Activated naive CD4-positive, alpha-beta T cell treated with anti-CD3 and anti-CD28 coated beads, Interleukin-2, amount 10 ng/mL, durations not matched to agents 7 days and 5 days (primary cell): ENCODE measurements at regions not wholly inside any gene's neighbourhood (a gene's known extent, or its start where the extent isn't known, plus 50 kb on each side); places are given as distances from the start of the nearest gene placed in this dataset.
A peak's percentile ranks its signal among the peaks of the same experiment; 100 is the strongest.

Experiments
- CTCF ChIA-PET: fragments of 350-600 bp; sonication (Branson Sonifier 250); formaldehyde crosslinking; loops from one replicate; lab custom pipeline; 2021; ENCODE audit warnings: antibody characterized with exemption; lab: Charles Lee
- DNase-seq: peaks from one replicate; pipeline ENCODE4 v3.0.0-alpha.2; 2020
- H3K27ac Mint-ChIP-seq: one replicate; pipeline ENCODE4 v1.8.0; 2021; ENCODE audit warnings: mild to moderate bottlenecking, moderate library complexity, mixed read lengths
- H3K27me3 Mint-ChIP-seq: one replicate; pipeline ENCODE4 v1.8.0; 2021; ENCODE audit warnings: mild to moderate bottlenecking, mixed read lengths
- H3K36me3 Mint-ChIP-seq: one replicate; pipeline ENCODE4 v1.8.0; 2021; ENCODE audit warnings: mixed read lengths
- H3K4me1 Mint-ChIP-seq: one replicate; pipeline ENCODE4 v1.8.0; 2021; ENCODE audit warnings: mixed read lengths
- H3K4me3 Mint-ChIP-seq: one replicate; pipeline ENCODE4 v1.8.0; 2021; ENCODE audit warnings: mild to moderate bottlenecking, moderate library complexity, mixed read lengths
- H3K9me3 Mint-ChIP-seq: one replicate; pipeline ENCODE4 v1.8.0; 2021; ENCODE audit warnings: mixed read lengths

DNA sequence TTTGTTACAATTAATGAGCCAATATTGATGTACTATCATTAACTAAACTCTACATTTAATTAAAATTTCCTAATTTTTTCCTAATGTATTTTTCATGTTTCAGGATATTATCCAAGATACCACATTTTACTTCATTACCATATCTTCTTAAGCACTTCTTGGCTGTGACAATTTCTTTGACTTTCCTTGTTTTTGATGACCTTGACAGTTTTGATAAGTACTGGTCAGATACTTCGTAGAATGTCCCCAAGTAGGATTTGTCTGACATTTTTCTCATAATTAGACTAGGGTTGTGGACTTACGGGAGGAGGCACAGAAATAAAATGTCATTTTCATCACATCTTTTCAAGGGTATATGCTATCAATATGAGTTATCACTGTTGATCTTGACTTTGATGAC lies 700.9 kb downstream of the BCL11B start:
- CTCF ChIA-PET = no interaction called here
- no peak for DNase-seq
- no peaks in the 10 kb centered on the region for H3K4me1 Mint-ChIP-seq
- H3K4me3 Mint-ChIP-seq = no peak overlapping the region
- H3K9me3 Mint-ChIP-seq = peaks cover 6% of the 10 kb centered on the region
- peaks cover 1% of the 10 kb centered on the region for H3K36me3 Mint-ChIP-seq
- H3K27me3 Mint-ChIP-seq = no peaks in the 10 kb centered on the region
- H3K27ac Mint-ChIP-seq = no peak overlapping the region

DNA sequence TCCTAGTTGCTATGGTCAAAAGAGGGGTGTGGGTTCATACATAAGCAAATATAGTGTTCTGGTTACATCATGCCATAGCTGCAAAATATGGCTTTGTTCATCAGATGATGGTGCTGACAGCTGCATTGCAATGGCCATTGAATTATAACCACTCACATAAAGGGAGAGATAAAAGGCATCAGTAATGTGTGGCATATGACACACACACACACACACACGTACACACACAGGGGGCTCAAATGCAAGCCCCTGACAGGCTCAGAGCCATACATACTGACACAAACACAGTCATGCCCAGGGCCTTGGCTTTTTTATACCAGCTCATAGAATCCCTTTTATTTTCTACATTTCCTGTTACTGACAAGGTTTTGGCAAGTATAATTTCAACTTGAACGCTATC lies 698.9 kb downstream of the BCL11B start:
- Mint-ChIP-seq H3K9me3 (peaks cover 6% of the 10 kb centered on the region), H3K27ac (no peak overlapping the region), H3K4me3 (no peak overlapping the region), H3K27me3 (no peaks in the 10 kb centered on the region), H3K36me3 (peaks cover 1% of the 10 kb centered on the region), H3K4me1 (no peaks in the 10 kb centered on the region)
- no peak for DNase-seq
- CTCF ChIA-PET = no interaction called here

DNA sequence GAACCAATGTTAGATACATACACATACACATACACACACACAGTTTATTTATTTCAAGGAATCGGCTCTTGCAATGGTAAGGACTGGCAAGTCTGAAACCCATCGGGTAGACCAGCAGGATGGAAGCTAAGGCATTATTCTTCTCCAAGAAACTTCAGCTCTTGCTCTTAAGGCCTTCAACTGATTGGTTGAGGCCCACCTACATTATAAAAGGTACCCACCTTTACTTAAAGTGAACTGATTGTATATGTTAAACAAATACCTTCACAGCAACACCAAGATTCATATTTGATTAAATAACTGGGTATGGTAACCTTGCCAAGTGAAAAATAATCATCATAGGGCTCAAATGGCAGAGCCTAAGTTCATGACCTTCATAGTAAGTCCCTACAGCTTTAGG lies 695.5 kb downstream of the BCL11B start:
- no peak overlapping the region for H3K4me3 Mint-ChIP-seq
- H3K27ac Mint-ChIP-seq = no peak overlapping the region
- H3K9me3 Mint-ChIP-seq = peaks cover 1% of the 10 kb centered on the region
- no peaks in the 10 kb centered on the region for H3K27me3 Mint-ChIP-seq
- H3K4me1 Mint-ChIP-seq = no peaks in the 10 kb centered on the region
- H3K36me3 Mint-ChIP-seq = no peaks in the 10 kb centered on the region
- DNase-seq = no peak
- CTCF ChIA-PET = no interaction called here

DNA sequence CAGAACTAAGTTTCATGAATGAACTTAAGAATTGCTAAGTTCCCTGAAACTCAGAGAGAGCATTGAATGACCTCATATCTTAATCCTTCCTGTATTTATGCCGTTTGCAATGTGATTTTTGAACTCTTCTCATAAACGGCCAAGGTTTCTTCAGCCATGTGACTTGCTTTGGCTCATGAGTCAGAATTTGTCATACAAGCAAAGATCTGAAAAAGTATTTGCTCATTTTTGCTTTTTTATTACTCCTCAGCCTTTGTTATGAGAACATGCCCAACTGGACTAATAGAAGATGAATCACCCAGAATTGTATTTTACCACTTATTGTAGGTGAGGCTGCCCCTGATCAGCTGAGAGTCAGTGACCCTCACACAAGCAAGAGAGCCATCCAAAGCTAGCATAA lies 693.8 kb downstream of the BCL11B start:
- no peaks in the 10 kb centered on the region for H3K27me3 Mint-ChIP-seq
- CTCF ChIA-PET = no interaction called here
- H3K4me3 Mint-ChIP-seq = no peak overlapping the region
- no peak for DNase-seq
- H3K27ac Mint-ChIP-seq = no peak overlapping the region
- no peaks in the 10 kb centered on the region for H3K9me3 Mint-ChIP-seq
- H3K36me3 Mint-ChIP-seq = no peaks in the 10 kb centered on the region
- H3K4me1 Mint-ChIP-seq = no peaks in the 10 kb centered on the region

DNA sequence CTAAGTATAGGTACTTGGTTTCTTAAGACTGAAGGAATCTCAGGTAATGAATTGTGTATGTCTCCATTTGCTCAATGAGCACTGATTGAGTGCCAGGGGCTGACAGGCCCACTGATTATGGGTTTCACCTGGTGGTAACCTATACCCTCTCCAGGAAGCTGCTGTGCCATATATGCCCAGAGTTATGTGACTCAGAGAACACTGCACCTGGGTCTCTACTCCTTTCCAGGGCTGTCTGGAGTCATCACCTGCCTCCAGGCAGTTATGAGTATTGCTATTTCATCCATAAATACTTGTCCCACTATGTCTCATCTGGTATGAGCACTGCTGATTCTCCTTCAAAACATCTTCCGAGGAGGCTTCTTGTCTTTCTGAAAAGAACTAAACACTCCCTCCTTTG lies 692.9 kb downstream of the BCL11B start:
- DNase-seq = no peak
- Mint-ChIP-seq H3K36me3 (no peaks in the 10 kb centered on the region), H3K27me3 (no peaks in the 10 kb centered on the region), H3K4me1 (no peaks in the 10 kb centered on the region), H3K4me3 (no peak overlapping the region), H3K9me3 (no peaks in the 10 kb centered on the region), H3K27ac (no peak overlapping the region)
- CTCF ChIA-PET = no interaction called here

DNA sequence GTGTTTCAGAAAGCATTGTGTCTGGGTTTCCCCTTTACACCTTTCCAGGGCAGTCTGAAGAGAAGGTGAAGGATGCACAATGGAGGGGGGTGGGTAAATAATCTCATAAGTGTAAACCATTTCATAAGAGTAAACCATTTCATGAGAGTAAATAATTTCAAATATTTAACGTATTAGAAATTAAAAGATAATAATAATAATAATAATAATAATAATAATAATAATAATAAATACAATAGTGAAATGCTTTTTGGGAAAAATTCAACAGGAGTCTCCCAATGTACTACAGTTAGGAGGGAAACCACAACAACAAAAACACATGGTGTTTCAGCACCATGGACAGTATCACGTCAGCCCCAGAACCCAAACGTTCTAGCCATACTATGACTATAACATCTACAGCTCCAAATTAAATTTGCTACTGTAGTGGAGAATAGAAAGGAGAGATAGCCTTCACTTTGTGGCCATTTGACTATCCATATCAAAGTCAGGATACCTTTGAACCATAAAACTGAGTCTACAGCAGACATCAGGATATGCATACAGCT lies 691.8 kb downstream of the BCL11B start:
- Mint-ChIP-seq H3K27me3 (no peaks in the 10 kb centered on the region), H3K4me3 (no peak overlapping the region), H3K9me3 (no peaks in the 10 kb centered on the region), H3K36me3 (no peaks in the 10 kb centered on the region), H3K27ac (no peak overlapping the region), H3K4me1 (no peaks in the 10 kb centered on the region)
- CTCF ChIA-PET = no interaction called here
- DNase-seq = peak; percentile 61

DNA sequence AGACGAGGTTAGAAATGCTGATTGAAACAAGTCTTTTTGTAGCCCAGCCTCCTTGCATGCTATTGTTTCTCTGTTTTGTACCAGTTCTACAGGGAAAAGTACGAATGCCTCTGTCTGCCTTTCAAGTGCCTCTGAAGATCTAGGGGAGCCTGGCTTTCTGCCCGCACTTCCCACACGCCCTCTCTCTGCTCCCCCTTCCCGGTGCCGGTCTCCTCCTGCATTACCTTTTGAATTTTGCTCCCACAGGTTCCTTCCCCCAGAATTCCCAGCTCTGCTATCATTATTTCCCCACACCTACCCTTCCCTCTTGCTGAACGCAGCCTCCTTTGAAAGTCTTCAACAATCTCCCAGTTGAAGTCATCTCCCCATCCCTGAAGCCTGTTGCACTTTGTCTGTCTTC lies 689.7 kb downstream of the BCL11B start:
- no peak for DNase-seq
- no peak overlapping the region for H3K27ac Mint-ChIP-seq
- no peaks in the 10 kb centered on the region for H3K9me3 Mint-ChIP-seq
- H3K4me3 Mint-ChIP-seq = no peak overlapping the region
- H3K4me1 Mint-ChIP-seq = no peaks in the 10 kb centered on the region
- no peaks in the 10 kb centered on the region for H3K27me3 Mint-ChIP-seq
- CTCF ChIA-PET = no interaction called here
- no peaks in the 10 kb centered on the region for H3K36me3 Mint-ChIP-seq

DNA sequence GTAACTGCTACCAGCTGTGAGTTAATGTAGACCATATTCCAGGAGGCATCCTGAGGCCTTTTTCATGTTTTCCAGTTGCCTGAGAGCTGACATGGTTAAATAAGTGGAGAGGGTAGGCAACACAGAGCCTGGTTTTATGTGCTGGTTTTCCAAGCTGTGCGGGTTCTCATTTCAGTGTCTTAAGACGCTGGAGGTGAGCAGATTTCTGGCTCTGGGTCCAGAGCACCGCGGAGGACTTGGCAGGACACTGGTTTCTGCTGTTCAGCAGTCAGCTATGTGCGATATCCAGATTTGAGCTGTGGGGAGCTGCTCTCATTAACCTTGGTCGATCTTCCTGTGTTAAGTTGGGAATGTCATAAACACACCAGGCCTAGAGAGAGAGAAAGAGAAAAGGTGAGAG lies 680.8 kb downstream of the BCL11B start:
- H3K27me3 Mint-ChIP-seq = no peaks in the 10 kb centered on the region
- CTCF ChIA-PET = no interaction called here

DNA sequence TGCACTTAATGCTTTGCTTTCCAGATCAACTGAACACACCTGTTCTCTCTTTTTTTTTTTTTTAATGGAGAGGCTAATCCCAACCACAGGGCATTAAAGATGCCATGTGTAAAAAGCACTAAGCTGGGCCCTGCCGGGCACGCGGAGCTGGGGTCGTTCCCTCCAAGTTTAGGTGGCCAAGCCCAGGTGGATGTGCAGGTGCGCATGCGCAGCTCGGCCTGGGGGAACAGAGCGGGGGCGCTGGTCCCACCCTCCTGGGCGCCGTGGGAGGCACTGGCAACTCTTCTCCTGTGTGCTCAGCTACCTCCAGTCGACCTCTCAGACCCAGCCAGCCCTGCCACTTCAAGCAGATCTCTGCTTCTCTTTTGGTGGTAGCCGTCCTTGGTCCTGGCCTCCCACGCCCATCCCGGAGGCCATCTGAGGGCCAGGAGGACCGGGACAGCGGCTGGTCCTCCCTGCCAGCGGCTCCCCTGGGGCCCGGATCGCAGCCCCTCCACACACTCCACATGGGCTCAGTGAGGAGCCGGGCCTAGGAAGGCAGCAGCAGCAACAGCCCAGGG lies 679.3 kb downstream of the BCL11B start:
- H3K27ac Mint-ChIP-seq = no peak overlapping the region
- H3K9me3 Mint-ChIP-seq = peaks cover 16% of the 10 kb centered on the region
- no peak for DNase-seq
- no peak overlapping the region for H3K4me3 Mint-ChIP-seq
- H3K27me3 Mint-ChIP-seq = no peaks in the 10 kb centered on the region
- H3K36me3 Mint-ChIP-seq = no peaks in the 10 kb centered on the region
- no peaks in the 10 kb centered on the region for H3K4me1 Mint-ChIP-seq
- CTCF ChIA-PET = no interaction called here

More for the DNA sequence above, 680.8 kb downstream of the BCL11B start:
- Mint-ChIP-seq H3K36me3 (no peaks in the 10 kb centered on the region), H3K9me3 (peaks cover 3% of the 10 kb centered on the region), H3K4me3 (no peak overlapping the region), H3K4me1 (no peaks in the 10 kb centered on the region), H3K27ac (no peak overlapping the region)
- no peak for DNase-seq

DNA sequence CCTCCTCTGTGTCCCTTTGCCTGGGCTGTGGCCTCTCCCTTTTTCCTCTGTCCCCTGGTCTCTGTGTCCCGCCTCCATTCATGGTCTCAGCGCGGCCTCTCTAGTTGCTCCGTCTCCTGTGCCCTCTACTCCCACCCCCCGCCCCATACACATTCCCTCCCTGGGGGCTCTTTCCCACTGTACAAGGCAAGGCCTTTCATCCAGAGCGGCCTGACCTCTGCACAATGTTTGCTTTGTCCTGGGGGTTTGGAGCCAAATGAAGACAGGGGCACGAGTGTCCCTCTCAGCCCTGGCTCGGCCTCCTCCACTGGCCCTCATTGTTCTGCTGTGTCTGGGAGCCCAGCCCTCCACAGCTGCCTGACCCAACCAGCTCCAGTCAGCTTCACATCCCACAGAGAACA lies 678.6 kb downstream of the BCL11B start:
- Mint-ChIP-seq H3K4me3 (no peak overlapping the region), H3K36me3 (no peaks in the 10 kb centered on the region), H3K27me3 (no peaks in the 10 kb centered on the region), H3K27ac (no peak overlapping the region), H3K9me3 (peaks cover 22% of the 10 kb centered on the region), H3K4me1 (no peaks in the 10 kb centered on the region)
- no peak for DNase-seq
- CTCF ChIA-PET = no interaction called here

DNA sequence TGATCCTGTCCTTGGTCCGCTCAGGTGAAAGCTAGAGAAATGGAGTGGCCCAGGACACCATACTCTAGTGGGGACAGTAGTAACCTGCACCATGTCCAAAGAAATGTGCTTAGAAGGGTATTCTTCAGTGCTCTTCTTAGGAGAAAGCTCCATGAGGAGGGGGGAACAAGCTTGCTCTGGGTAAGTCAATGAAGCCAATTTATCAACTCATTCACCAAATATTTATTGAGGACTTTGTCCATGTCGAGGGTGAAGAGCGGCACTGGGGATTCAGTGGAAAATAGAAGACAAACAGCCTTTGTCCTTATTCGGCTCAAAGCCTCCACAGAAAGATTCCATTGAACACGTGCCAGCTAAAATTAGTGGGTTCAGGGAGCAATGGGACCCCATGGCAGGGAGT lies 677.8 kb downstream of the BCL11B start:
- no peaks in the 10 kb centered on the region for H3K36me3 Mint-ChIP-seq
- no peak overlapping the region for H3K27ac Mint-ChIP-seq
- H3K4me3 Mint-ChIP-seq = no peak overlapping the region
- H3K9me3 Mint-ChIP-seq = peaks cover 22% of the 10 kb centered on the region
- no peaks in the 10 kb centered on the region for H3K4me1 Mint-ChIP-seq
- no peaks in the 10 kb centered on the region for H3K27me3 Mint-ChIP-seq
- DNase-seq = no peak
- CTCF ChIA-PET = no interaction called here

DNA sequence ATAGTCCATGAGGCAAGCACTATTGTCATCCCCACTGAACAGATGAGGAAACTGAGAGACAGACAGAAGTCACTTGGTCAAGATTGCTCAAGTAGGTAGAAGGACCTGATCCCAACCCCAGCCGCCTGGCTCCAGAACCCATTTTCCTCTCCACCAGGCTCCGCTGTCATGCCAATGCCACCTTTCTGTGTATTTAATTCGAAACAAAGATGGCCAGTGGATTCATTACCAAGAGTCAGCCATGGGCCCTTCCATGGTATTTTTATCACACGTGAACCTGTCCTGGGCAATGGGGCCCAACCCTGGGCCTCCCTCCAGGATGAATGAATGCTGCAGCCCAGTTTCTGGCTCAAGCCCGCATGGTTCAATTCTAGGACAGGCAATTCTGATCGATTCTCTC lies 673.4 kb downstream of the BCL11B start:
- H3K27ac Mint-ChIP-seq = no peak overlapping the region
- H3K36me3 Mint-ChIP-seq = no peaks in the 10 kb centered on the region
- DNase-seq = no peak
- CTCF ChIA-PET = no interaction called here
- H3K4me1 Mint-ChIP-seq = no peaks in the 10 kb centered on the region
- peaks cover 22% of the 10 kb centered on the region for H3K9me3 Mint-ChIP-seq
- no peaks in the 10 kb centered on the region for H3K27me3 Mint-ChIP-seq
- no peak overlapping the region for H3K4me3 Mint-ChIP-seq

DNA sequence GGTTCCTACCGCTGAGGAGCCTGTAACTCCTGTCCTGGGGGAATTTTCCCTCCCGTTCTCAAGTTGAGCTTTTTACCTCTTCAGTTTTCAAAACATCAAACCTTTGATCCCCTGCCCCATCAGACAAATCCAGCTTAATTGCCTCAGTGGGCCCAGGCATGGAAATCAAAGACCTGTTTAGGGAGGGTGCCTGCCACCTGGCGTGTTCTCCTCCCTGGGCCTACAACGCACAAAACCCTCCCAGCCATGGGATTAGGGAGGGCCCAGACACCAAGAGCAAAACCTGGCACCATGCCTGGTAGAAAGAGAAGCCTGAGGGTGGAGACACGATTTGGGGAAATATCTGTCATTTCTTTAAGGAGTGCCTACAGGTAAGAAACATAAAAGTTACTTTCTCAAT lies 672.9 kb downstream of the BCL11B start:
- Mint-ChIP-seq H3K9me3 (peaks cover 22% of the 10 kb centered on the region), H3K4me3 (no peak overlapping the region), H3K36me3 (no peaks in the 10 kb centered on the region), H3K27ac (no peak overlapping the region), H3K27me3 (no peaks in the 10 kb centered on the region), H3K4me1 (no peaks in the 10 kb centered on the region)
- CTCF ChIA-PET = no interaction called here
- no peak for DNase-seq

DNA sequence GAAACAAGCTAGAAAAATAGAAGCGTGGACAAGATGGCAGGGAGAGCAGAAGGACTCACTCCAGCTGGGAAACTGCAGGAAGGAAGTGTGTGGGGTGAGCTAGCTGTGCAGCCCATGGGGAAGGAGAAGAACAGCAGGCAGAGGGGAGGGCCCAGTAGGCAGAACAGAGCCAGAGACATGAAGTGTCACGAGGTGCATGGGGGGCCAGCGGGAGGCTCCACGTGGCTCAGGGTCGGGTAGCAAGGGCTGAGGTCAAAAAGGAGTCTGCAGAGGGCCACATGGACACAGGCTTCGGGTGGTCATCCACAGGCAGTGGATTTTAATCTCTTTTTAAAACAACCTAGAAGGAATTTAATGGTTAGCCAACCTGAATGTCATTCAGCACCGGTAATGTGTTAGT lies 669.0 kb downstream of the BCL11B start:
- Mint-ChIP-seq H3K27ac (no peak overlapping the region), H3K27me3 (no peaks in the 10 kb centered on the region), H3K9me3 (peaks cover 4% of the 10 kb centered on the region), H3K4me1 (no peaks in the 10 kb centered on the region), H3K4me3 (no peak overlapping the region), H3K36me3 (no peaks in the 10 kb centered on the region)
- DNase-seq = no peak
- CTCF ChIA-PET = no interaction called here

DNA sequence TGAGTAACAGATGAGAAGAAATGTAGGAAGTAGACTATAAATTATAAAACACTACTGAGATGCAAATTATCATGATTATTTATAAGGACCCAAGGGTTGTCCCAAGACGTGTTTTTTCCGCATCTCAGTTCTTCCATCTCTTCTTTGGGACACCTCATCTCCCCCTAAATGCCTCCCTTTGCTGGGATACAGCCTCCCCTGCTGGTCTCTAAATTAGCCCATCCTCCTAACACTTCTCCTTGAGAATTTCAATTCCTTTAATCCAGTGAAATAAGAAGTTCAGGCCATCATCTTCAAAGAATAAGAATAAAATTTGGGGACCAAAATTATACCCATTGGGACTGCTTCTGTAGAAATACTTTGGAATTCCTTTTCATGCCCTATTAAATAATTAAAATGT lies 667.0 kb downstream of the BCL11B start:
- H3K27ac Mint-ChIP-seq = no peak overlapping the region
- H3K9me3 Mint-ChIP-seq = no peaks in the 10 kb centered on the region
- H3K27me3 Mint-ChIP-seq = no peaks in the 10 kb centered on the region
- H3K36me3 Mint-ChIP-seq = no peaks in the 10 kb centered on the region
- DNase-seq = no peak
- CTCF ChIA-PET = no interaction called here
- H3K4me1 Mint-ChIP-seq = no peaks in the 10 kb centered on the region
- H3K4me3 Mint-ChIP-seq = no peak overlapping the region
